ENCODE measurements at regions not wholly inside any gene's neighbourhood (a gene's known extent, or its start where the extent isn't known, plus 50 kb on each side); places are given as distances from the start of the nearest gene placed in this dataset.

DNA sequence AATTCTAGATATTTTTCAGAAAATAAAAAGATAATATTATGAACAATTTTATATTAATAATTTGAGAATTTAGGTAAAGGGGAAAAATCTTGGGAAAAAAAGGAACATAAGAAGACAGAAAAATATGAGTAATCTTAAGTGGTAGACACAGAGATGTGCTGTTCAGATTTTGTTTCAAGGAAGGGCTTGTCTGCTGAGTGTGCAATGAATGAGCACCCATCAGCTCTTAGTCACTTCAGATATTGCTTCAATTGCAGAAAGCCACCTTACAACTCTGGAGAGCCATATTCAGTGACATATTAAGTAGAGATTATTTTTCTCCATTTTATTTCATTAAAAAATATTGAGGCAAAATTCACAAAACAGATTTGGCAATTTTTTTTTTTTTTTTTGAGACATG is 282.0 kb upstream of the CHST9 start:
- H3K27ac ChIP-seq, result no peak overlapping the region
- no peaks in the 10 kb centered on the region for H3K36me3 ChIP-seq
- no peak overlapping the region for H3K4me3 ChIP-seq
- intact Hi-C loops (cut with DNase I; ENCODE audit: low total_unique reads) (no loop called here), in situ Hi-C loops (cut with MboI; ENCODE audit: low pct_ligation_motif_present in 1 of 4, low pct_unique_long_range_greater_than_20kb in 1 of 4, low sequenced_read_pairs in 3 of 4) (no loop called here)
- H3K27me3 ChIP-seq, result no peaks in the 10 kb centered on the region
- DNase-seq, result no peak
- no peaks in the 10 kb centered on the region for H3K4me1 ChIP-seq
- no peaks in the 10 kb centered on the region for H3K9me3 ChIP-seq
- TF ChIP-seq, protein P1, sequence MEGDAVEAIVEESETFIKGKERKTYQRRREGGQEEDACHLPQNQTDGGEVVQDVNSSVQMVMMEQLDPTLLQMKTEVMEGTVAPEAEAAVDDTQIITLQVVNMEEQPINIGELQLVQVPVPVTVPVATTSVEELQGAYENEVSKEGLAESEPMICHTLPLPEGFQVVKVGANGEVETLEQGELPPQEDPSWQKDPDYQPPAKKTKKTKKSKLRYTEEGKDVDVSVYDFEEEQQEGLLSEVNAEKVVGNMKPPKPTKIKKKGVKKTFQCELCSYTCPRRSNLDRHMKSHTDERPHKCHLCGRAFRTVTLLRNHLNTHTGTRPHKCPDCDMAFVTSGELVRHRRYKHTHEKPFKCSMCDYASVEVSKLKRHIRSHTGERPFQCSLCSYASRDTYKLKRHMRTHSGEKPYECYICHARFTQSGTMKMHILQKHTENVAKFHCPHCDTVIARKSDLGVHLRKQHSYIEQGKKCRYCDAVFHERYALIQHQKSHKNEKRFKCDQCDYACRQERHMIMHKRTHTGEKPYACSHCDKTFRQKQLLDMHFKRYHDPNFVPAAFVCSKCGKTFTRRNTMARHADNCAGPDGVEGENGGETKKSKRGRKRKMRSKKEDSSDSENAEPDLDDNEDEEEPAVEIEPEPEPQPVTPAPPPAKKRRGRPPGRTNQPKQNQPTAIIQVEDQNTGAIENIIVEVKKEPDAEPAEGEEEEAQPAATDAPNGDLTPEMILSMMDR (IDR thresholded peaks at IDR 0.05), result no peak
- TF ChIP-seq POLR2A (IDR thresholded peaks at IDR 0.05) (no peak), EP300 (IDR thresholded peaks at IDR 0.05; ENCODE audit: low read depth) (no peak), POLR2AphosphoS5 (IDR thresholded peaks at IDR 0.05) (no peak)

DNA sequence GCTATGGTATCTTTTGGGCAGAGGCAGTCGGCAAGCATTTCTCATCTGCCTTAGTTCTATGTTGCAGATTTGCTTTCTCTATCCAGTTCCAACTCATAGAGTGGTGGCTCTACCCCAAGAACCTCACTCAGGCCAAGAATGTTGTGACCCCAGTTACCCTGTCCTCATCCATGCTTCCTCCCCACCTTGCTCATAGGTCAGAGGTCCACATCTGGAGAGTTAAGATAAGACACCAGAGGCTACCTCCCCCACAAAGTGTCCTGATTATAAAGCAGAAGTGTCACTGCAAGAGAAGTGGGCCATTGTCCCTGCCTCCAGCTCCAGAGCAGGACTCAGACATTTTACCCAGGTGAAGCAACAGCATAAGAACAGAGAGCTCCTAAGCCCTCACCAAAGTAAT is 276.8 kb upstream of the CHST9 start:
- TF ChIP-seq POLR2AphosphoS5 (IDR thresholded peaks at IDR 0.05) (no peak), POLR2A (IDR thresholded peaks at IDR 0.05) (no peak), EP300 (IDR thresholded peaks at IDR 0.05; ENCODE audit: low read depth) (no peak)
- TF ChIP-seq, protein P1 (IDR thresholded peaks at IDR 0.05), result no peak
- H3K9me3 ChIP-seq, result peaks cover 0 to 2% of the 10 kb centered on the region in 2 donors
- in situ Hi-C loops (cut with MboI; ENCODE audit: low pct_ligation_motif_present in 1 of 4, low pct_unique_long_range_greater_than_20kb in 1 of 4, low sequenced_read_pairs in 3 of 4), result no loop called here
- intact Hi-C loops (cut with DNase I; ENCODE audit: low total_unique reads), result no loop called here
- no peak overlapping the region for H3K4me3 ChIP-seq
- no peak overlapping the region for H3K27ac ChIP-seq
- H3K36me3 ChIP-seq, result no peaks in the 10 kb centered on the region
- H3K4me1 ChIP-seq, result no peaks in the 10 kb centered on the region
- whole genome bisulfite sequencing, 2 donors (ENCODE audit: low coverage in 1 of 2), result 94 to 100% methylated on average over 1 of the region's 1 CpG
- no peaks in the 10 kb centered on the region for H3K27me3 ChIP-seq
- DNase-seq, result no peak

DNA sequence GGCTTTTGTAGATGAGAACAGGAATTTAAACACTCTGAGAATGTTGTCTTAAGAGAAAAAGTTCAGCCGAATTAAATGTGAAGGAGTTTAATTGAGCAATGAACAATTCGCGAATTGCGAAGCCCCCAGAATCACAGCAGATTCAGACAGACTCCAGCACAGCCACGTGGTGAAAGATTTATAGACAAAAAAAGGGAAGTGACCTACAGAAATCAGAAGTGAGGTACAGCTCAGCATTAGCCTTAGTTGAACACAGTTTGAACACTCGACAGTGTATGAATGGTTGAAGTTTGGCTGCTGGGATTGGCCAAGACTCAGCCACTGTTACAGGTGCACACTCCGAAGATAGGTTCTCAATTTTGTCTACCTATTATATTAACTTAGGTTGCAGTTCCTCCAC is 264.0 kb upstream of the CHST9 start:
- no peaks in the 10 kb centered on the region for H3K9me3 ChIP-seq
- no peak for TF ChIP-seq POLR2AphosphoS5 (IDR thresholded peaks at IDR 0.05)
- TF ChIP-seq POLR2A (IDR thresholded peaks at IDR 0.05), result no peak
- TF ChIP-seq, protein P1 (IDR thresholded peaks at IDR 0.05), result no peak
- no peak for TF ChIP-seq EP300 (IDR thresholded peaks at IDR 0.05; ENCODE audit: low read depth)
- 58 to 76% methylated on average over 5 to 7 of the region's 7 CpGs for WGBS, 2 donors (ENCODE audit: low coverage in 1 of 2)
- H3K27ac ChIP-seq, result no peak overlapping the region
- H3K4me3 ChIP-seq, result no peak overlapping the region
- no peaks in the 10 kb centered on the region for H3K4me1 ChIP-seq
- no peaks in the 10 kb centered on the region for H3K27me3 ChIP-seq
- no peaks in the 10 kb centered on the region for H3K36me3 ChIP-seq
- in situ Hi-C loops (cut with MboI; ENCODE audit: low pct_ligation_motif_present in 1 of 4, low pct_unique_long_range_greater_than_20kb in 1 of 4, low sequenced_read_pairs in 3 of 4) (loop anchor here in 1 of 4 donors (25.0 kb wide), 1 partner anchor 112 kb away; no protein-coding TSS in a partner anchor), intact Hi-C loops (cut with DNase I; ENCODE audit: low total_unique reads) (no loop called here)
- no peak for DNase-seq

DNA sequence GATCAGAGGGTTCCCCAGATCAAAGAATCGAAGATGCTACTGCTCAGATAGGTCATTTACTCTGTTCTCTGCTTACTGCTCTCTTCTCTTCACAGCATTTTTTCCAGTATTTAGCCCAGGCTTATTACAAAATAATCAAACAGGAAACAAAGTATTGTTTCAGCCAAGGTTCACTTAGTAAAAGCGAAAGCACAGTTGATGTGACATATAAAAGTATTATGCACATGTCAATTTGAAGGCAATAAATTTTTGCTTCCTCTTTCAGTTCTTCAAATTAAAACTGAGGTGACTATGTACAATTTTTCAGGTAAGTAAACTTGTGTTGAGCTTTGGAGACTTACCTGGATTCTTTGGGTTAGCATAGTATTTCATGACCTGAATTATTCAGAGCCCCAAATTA is 262.8 kb upstream of the CHST9 start:
- H3K4me3 ChIP-seq, result no peak overlapping the region
- 25 to 28% methylated on average over 2 of the region's 2 CpGs for WGBS, 2 donors (ENCODE audit: low coverage in 1 of 2)
- H3K36me3 ChIP-seq, result no peaks in the 10 kb centered on the region
- TF ChIP-seq, protein P1 (IDR thresholded peaks at IDR 0.05), result no peak
- no peak for TF ChIP-seq POLR2A (IDR thresholded peaks at IDR 0.05)
- TF ChIP-seq POLR2AphosphoS5 (IDR thresholded peaks at IDR 0.05), result no peak
- TF ChIP-seq EP300 (IDR thresholded peaks at IDR 0.05; ENCODE audit: low read depth), result no peak
- H3K27me3 ChIP-seq, result no peaks in the 10 kb centered on the region
- H3K27ac ChIP-seq, result no peak overlapping the region
- H3K4me1 ChIP-seq, result no peaks in the 10 kb centered on the region
- intact Hi-C loops (cut with DNase I; ENCODE audit: low total_unique reads), result no loop called here
- no peak for DNase-seq
- no peaks in the 10 kb centered on the region for H3K9me3 ChIP-seq
- in situ Hi-C loops (cut with MboI; ENCODE audit: low pct_ligation_motif_present in 1 of 4, low pct_unique_long_range_greater_than_20kb in 1 of 4, low sequenced_read_pairs in 3 of 4), result loop anchor here in 1 of 4 donors (25.0 kb wide), 1 partner anchor 111 kb away; no protein-coding TSS in a partner anchor
